ENCODE measurements at regions not wholly inside any gene's neighbourhood (a gene's known extent, or its start where the extent isn't known, plus 50 kb on each side); places are given as distances from the start of the nearest gene placed in this dataset.

DNA sequence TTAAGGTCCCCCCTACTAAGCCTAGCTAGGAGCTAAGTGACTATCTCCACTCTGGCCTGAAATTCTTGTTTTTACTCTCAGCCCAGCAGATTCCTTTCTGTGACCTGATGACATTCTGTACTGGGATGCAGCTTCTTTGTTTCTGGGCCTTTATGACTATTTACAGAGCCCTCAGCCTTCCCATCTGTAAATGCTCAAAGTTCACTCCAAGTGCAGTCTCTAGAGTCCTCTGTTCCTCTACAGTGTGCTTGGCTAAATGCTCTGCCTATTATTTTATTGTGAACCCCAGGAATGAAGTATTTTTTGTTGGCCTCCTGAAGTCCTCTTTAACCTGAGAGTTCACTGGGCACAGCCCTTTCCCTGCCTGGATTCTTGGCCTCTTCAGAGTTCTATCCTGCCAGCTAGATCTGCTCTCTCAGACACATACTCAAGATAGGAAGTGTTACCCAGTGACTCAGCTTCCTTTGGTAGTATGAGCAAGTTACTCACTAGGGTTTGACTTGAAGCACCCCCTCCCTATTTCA is 278.1 kb upstream of the P2RY1 start:
- Histone ChIP-seq H3K4me3 (no peak overlapping the region), H3K27ac (peak overlapping the region; percentile 28 to 83), H3K27me3 (no peaks in the 10 kb centered on the region), H3K4me1 (peaks cover 6 to 25% of the 10 kb centered on the region in 2 donors), H3K36me3 (no peaks in the 10 kb centered on the region), H3K9me3 (no peaks in the 10 kb centered on the region)
- DNase-seq (ENCODE audit: low spot score in 2 of 2): no peak
- TF ChIP-seq, protein P1, sequence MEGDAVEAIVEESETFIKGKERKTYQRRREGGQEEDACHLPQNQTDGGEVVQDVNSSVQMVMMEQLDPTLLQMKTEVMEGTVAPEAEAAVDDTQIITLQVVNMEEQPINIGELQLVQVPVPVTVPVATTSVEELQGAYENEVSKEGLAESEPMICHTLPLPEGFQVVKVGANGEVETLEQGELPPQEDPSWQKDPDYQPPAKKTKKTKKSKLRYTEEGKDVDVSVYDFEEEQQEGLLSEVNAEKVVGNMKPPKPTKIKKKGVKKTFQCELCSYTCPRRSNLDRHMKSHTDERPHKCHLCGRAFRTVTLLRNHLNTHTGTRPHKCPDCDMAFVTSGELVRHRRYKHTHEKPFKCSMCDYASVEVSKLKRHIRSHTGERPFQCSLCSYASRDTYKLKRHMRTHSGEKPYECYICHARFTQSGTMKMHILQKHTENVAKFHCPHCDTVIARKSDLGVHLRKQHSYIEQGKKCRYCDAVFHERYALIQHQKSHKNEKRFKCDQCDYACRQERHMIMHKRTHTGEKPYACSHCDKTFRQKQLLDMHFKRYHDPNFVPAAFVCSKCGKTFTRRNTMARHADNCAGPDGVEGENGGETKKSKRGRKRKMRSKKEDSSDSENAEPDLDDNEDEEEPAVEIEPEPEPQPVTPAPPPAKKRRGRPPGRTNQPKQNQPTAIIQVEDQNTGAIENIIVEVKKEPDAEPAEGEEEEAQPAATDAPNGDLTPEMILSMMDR (IDR thresholded peaks at IDR 0.05): no peak
- intact Hi-C loops (cut with DNase I): no loop called here

DNA sequence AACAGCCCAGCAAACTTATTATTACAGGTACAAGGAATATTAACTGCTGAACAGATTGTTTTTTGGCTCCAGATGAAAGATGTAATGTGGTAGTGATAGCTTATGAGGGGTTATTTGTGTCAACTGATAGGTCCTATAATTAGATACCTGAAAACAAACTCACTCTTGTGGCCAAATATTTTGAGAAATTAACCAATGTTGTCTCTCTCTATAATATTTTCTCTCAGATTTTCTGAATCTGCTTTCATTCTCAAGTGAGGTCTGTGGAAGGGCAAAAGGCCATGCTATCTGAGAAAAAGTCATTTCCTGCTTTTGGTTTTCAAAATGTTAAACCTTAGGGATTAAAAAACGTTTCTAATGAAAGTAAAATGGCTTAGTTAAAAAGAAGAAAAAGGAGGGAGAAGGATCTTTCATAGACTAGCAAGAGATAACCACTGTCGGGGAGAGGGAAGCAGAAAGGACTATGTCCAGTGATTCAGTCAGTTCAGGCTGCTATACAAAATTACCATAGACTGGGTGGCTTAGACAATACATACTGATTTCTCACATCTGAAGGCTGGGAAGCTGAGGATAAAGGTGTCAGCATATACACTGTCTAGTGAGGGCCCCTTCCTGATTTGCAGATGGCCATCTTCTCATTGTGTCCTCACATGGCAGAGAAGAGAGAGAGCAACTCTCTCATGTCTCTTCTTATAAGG is 277.5 kb upstream of the P2RY1 start:
- H3K36me3 ChIP-seq: no peaks in the 10 kb centered on the region
- H3K4me1 ChIP-seq: peaks cover 6 to 25% of the 10 kb centered on the region in 2 donors
- no peak overlapping the region for H3K4me3 ChIP-seq
- no peaks in the 10 kb centered on the region for H3K9me3 ChIP-seq
- no peaks in the 10 kb centered on the region for H3K27me3 ChIP-seq
- intact Hi-C loops (cut with DNase I): no loop called here
- TF ChIP-seq, protein P1 (IDR thresholded peaks at IDR 0.05): no peak
- DNase-seq (ENCODE audit: low spot score in 2 of 2): no peak
- H3K27ac ChIP-seq: peak overlapping the region; percentile 28 to 83

DNA sequence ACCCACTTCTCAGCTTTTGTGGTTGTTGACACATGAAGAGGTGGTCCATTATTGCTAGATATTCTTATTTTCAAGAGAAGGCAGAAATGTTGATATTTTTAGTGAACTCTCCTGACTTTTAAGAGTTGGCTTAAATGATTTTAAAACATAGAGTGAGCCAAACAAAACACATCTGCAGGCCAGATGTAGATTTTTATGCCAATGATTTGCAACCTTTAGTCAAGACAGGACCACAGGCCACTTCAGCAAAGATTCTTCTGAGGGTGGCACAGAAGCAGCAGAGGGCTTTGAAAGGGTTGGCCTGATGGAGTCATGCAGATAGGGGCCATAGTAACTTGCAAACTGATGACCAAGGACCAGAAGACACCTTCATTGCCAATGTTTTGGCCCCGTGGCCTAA is 276.5 kb upstream of the P2RY1 start:
- DNase-seq (ENCODE audit: low spot score in 2 of 2): no peak
- no peaks in the 10 kb centered on the region for H3K36me3 ChIP-seq
- peak overlapping the region; percentile 26 to 83 for H3K27ac ChIP-seq
- intact Hi-C loops (cut with DNase I): no loop called here
- peaks cover 6 to 25% of the 10 kb centered on the region in 2 donors for H3K4me1 ChIP-seq
- no peak overlapping the region for H3K4me3 ChIP-seq
- no peaks in the 10 kb centered on the region for H3K9me3 ChIP-seq
- no peaks in the 10 kb centered on the region for H3K27me3 ChIP-seq
- TF ChIP-seq, protein P1 (IDR thresholded peaks at IDR 0.05): no peak

DNA sequence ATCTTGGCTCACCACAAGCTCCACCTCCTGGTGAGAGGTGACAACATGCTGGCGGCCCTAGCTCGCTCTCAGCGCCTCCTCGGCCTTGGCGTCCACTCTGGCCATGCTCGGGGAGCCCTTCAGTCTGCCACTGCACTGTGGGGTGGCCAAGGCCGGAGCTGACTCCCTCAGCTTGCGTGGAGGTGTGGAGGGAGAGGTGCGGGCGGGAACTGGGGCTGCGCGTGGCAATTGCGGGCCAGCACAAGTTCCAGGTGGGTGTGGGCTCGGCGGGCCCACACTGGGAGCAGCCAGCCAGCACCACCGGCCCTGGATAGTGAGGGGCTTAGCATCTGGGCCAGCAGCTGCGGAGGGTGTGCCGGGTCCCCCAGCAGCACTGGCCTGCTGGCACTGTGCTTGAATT is 275.7 kb upstream of the P2RY1 start:
- Histone ChIP-seq H3K4me3 (no peak overlapping the region), H3K27me3 (no peaks in the 10 kb centered on the region), H3K4me1 (peaks cover 6 to 25% of the 10 kb centered on the region in 2 donors), H3K9me3 (no peaks in the 10 kb centered on the region), H3K27ac (no peak overlapping the region), H3K36me3 (no peaks in the 10 kb centered on the region)
- intact Hi-C loops (cut with DNase I): no loop called here
- DNase-seq (ENCODE audit: low spot score in 2 of 2): no peak
- TF ChIP-seq, protein P1 (IDR thresholded peaks at IDR 0.05): no peak

DNA sequence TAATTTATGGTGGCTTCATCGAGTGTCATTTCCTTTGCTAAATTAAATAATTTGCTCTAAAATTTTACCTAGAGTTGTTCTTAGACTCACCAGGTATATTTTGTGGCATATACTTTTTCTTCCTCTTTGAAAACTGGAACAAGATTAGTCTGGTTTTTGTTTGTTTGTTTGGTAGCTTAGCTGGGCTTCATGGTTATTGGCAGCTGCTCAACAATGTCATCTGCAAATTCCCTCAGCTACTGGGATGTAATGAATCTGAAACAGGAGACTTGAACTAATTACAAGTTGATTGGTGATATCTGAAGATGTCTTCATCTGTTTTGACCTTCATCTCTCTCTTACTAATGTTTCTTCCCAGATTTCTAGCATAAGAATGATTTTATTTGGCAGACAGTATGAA is 270.5 kb upstream of the P2RY1 start:
- intact Hi-C loops (cut with DNase I): no loop called here
- Histone ChIP-seq H3K4me1 (no peaks in the 10 kb centered on the region), H3K27me3 (no peaks in the 10 kb centered on the region), H3K27ac (no peak overlapping the region), H3K36me3 (no peaks in the 10 kb centered on the region), H3K9me3 (no peaks in the 10 kb centered on the region), H3K4me3 (no peak overlapping the region)
- TF ChIP-seq, protein P1 (IDR thresholded peaks at IDR 0.05): no peak
- DNase-seq (ENCODE audit: low spot score in 2 of 2): no peak
